Esophagus muscularis mucosa (tissue), 4 donors: ENCODE measurements at regions not wholly inside any gene's neighbourhood (a gene's known extent, or its start where the extent isn't known, plus 50 kb on each side); places are given as distances from the start of the nearest gene placed in this dataset.

Experiments used
- DNase-seq: peaks from one replicate; pipeline ENCODE4 v3.0.0-alpha.2; 2017; ENCODE audit errors: extremely low spot score
- H3K27ac ChIP-seq, 4 donors: fragments of 200-600 bp; sonication (generic); replicated peaks in 1 of 4; 1 replicate in 3 of 4; 2 replicates in 1 of 4; pipeline ENCODE4 v1.5.1; 2016 to 2019; ENCODE audit warnings: mild to moderate bottlenecking in 1 of 4
- H3K27me3 ChIP-seq, 4 donors: fragments of 200-600 bp; sonication (generic); one replicate each; pipeline versions ENCODE4 v1.5.1 to v1.6.0; 2016 to 2019
- H3K36me3 ChIP-seq, 4 donors: fragments of 200-600 bp; sonication (generic); one replicate each; pipeline ENCODE4 v1.5.1; 2016 to 2019
- H3K4me1 ChIP-seq, 4 donors: fragments of 200-600 bp; sonication (generic); one replicate each; pipeline ENCODE4 v1.5.1; 2016 to 2019
- H3K4me3 ChIP-seq, 4 donors: fragments of 200-600 bp; sonication (generic); 1 replicate in 2 of 4; 2 replicates in 2 of 4; pipeline ENCODE4 v1.5.1; 2016 to 2019; ENCODE audit warnings: mild to moderate bottlenecking in 4 of 4, moderate library complexity in 1 of 4
- H3K9me3 ChIP-seq, 4 donors: fragments of 200-600 bp; sonication (generic); 1 replicate in 3 of 4; 2 replicates in 1 of 4; pipeline ENCODE4 v1.5.1; 2016 to 2019
- CTCF ChIP-seq, 3 experiments: fragments of 200-600 bp in 2 of 3; fragments of 450-650 bp in 1 of 3; sonication (generic) in 2 of 3; IDR thresholded peaks; one replicate each; pipeline ENCODE4 v1.5.1; 2017 to 2019; ENCODE audit warnings: antibody characterized with exemption in 3 of 3, mild to moderate bottlenecking in 2 of 3, moderate library complexity in 1 of 3
- EP300 ChIP-seq: sonication (generic); formaldehyde crosslinking; IDR thresholded peaks from one replicate; pipeline ENCODE4 v1.6.1; 2017; ENCODE audit warnings: antibody characterized with exemption
- POLR2A ChIP-seq: fragments of 450-650 bp; IDR thresholded peaks from one replicate; pipeline ENCODE4 v1.6.1; 2017; ENCODE audit warnings: antibody characterized with exemption, moderate library complexity, mild to moderate bottlenecking, low read depth
- POLR2AphosphoS5 ChIP-seq, 2 donors: sonication (generic); formaldehyde crosslinking; IDR thresholded peaks; one replicate each; pipeline ENCODE4 v1.6.1; 2017; ENCODE audit warnings: antibody characterized with exemption in 2 of 2
- WGBS: methylation state at CpG from one replicate; pipeline ENCODE4 v1.1.5; 2018; 5-methylcytosine and 5-hydroxymethylcytosine counted together
- intact Hi-C: fragments of 100-400 bp; cut with DNase I; formaldehyde crosslinking; loops from one replicate; pipeline ENCODE4 v1.15.1; 2023

- DNase-seq, result no peak
- Histone ChIP-seq H3K36me3 (no peaks in the 10 kb centered on the region), H3K9me3 (no peaks in the 10 kb centered on the region), H3K27me3 (no peaks in the 10 kb centered on the region), H3K4me3 (no peak overlapping the region), H3K27ac (no peak overlapping the region), H3K4me1 (no peaks in the 10 kb centered on the region)
- intact Hi-C loops, result no loop called here
- TF ChIP-seq POLR2A (no peak), CTCF (IDR thresholded peaks at IDR 0.05) (no peak), EP300 (no peak), POLR2AphosphoS5 (IDR thresholded peaks at IDR 0.05) (no peak)
- no CpG with 5 or more reads among the region's 3 CpGs for WGBS
Measured at GRCh38 chrY:8591821-8592516, 745.3 kb upstream of the TSPY4 start.

- no peak overlapping the region for H3K27ac ChIP-seq
- intact Hi-C loops, result no loop called here
- H3K4me3 ChIP-seq, result no peak overlapping the region
- H3K27me3 ChIP-seq, result no peaks in the 10 kb centered on the region
- no peaks in the 10 kb centered on the region for H3K9me3 ChIP-seq
- TF ChIP-seq POLR2AphosphoS5 (IDR thresholded peaks at IDR 0.05) (no peak), POLR2A (no peak), EP300 (no peak), CTCF (IDR thresholded peaks at IDR 0.05) (no peak)
- WGBS, result no CpG with 5 or more reads among the region's 3 CpGs
- no peak for DNase-seq
- no peaks in the 10 kb centered on the region for H3K4me1 ChIP-seq
- no peaks in the 10 kb centered on the region for H3K36me3 ChIP-seq
Measured at GRCh38 chrY:8594657-8595056, 742.6 kb upstream of the TSPY4 start.

- Histone ChIP-seq H3K27me3 (no peaks in the 10 kb centered on the region), H3K4me1 (no peaks in the 10 kb centered on the region), H3K9me3 (no peaks in the 10 kb centered on the region), H3K27ac (no peak overlapping the region), H3K36me3 (no peaks in the 10 kb centered on the region), H3K4me3 (no peak overlapping the region)
- DNase-seq, result no peak
- intact Hi-C loops, result no loop called here
- TF ChIP-seq CTCF (IDR thresholded peaks at IDR 0.05) (no peak), POLR2AphosphoS5 (IDR thresholded peaks at IDR 0.05) (no peak), EP300 (no peak)
- WGBS, result no CpG with 5 or more reads among the region's 4 CpGs
Measured at GRCh38 chrY:8599141-8599540, 738.1 kb upstream of the TSPY4 start.

GRCh38 chrY:8610620-8611019 is 726.6 kb upstream of the TSPY4 start:
- TF ChIP-seq POLR2A, result no peak
- no peak for TF ChIP-seq EP300
- TF ChIP-seq POLR2AphosphoS5 (IDR thresholded peaks at IDR 0.05), result no peak
- no peak for TF ChIP-seq CTCF (IDR thresholded peaks at IDR 0.05)
- Histone ChIP-seq H3K9me3 (no peaks in the 10 kb centered on the region), H3K27ac (no peak overlapping the region), H3K27me3 (no peaks in the 10 kb centered on the region), H3K4me1 (no peaks in the 10 kb centered on the region), H3K36me3 (no peaks in the 10 kb centered on the region), H3K4me3 (no peak overlapping the region)
- no CpG with 5 or more reads among the region's 1 CpG for WGBS
- DNase-seq, result no peak
- intact Hi-C loops, result no loop called here

GRCh38 chrY:8611815-8612214 is 725.4 kb upstream of the TSPY4 start:
- WGBS, result no CpG with 5 or more reads among the region's 3 CpGs

More at GRCh38 chrY:8611815-8612214, 725.4 kb upstream of the TSPY4 start:
- DNase-seq, result no peak
- H3K4me3 ChIP-seq, result no peak overlapping the region
- H3K27ac ChIP-seq, result no peak overlapping the region
- H3K4me1 ChIP-seq, result no peaks in the 10 kb centered on the region
- no peaks in the 10 kb centered on the region for H3K9me3 ChIP-seq
- no peaks in the 10 kb centered on the region for H3K36me3 ChIP-seq
- TF ChIP-seq CTCF (IDR thresholded peaks at IDR 0.05), result no peak
- TF ChIP-seq EP300, result no peak
- TF ChIP-seq POLR2A, result no peak
- no peak for TF ChIP-seq POLR2AphosphoS5 (IDR thresholded peaks at IDR 0.05)
- intact Hi-C loops, result no loop called here
- no peaks in the 10 kb centered on the region for H3K27me3 ChIP-seq
